HCT116 (cell line): ENCODE measurements at regions not wholly inside any gene's neighbourhood (a gene's known extent, or its start where the extent isn't known, plus 50 kb on each side); places are given as distances from the start of the nearest gene placed in this dataset.

Source experiments
- ATF3 ChIP-seq: IDR thresholded peaks from 2 replicates; pipeline ENCODE4 v1.6.1; 2012
- CEBPB ChIP-seq: IDR thresholded peaks from 2 replicates; pipeline ENCODE4 v1.6.1; 2012; ENCODE audit warnings: low read depth
- CTCF ChIP-seq, 3 experiments: fragments of 200-600 bp in 1 of 3; sonication (generic) in 1 of 3; IDR thresholded peaks in 2 of 3; conservative IDR thresholded peaks in 1 of 3; 2 replicates each; pipeline ENCODE4 v1.5.1; 2012 to 2017; ENCODE audit warnings: low read depth in 2 of 3, low read length in 2 of 3, antibody characterized with exemption in 1 of 3, borderline replicate concordance in 1 of 3, control low read depth in 1 of 3, mild to moderate bottlenecking in 1 of 3, mixed read lengths in 1 of 3, mixed run types in 1 of 3, moderate library complexity in 1 of 3; ENCODE audit not compliant: insufficient read depth in 1 of 3
- EGR1 ChIP-seq: IDR thresholded peaks from 2 replicates; pipeline ENCODE4 v1.6.1; 2012; ENCODE audit warnings: low read depth
- EZH2phosphoT487 ChIP-seq: fragments of 200-600 bp; IDR thresholded peaks from 2 replicates; pipeline ENCODE4 v1.6.1; 2018; ENCODE audit warnings: antibody characterized with exemption, borderline replicate concordance
- FOSL1 ChIP-seq: IDR thresholded peaks from 2 replicates; pipeline ENCODE4 v1.6.1; 2012; ENCODE audit warnings: low read depth
- POLR2A ChIP-seq: IDR thresholded peaks from 2 replicates; pipeline ENCODE4 v1.7.0; 2011; ENCODE audit warnings: borderline replicate concordance; ENCODE audit not compliant: insufficient read depth, insufficient read length; ENCODE audit errors: extremely low read depth
- POLR2AphosphoS5 ChIP-seq: IDR thresholded peaks from 2 replicates; pipeline ENCODE4 v1.6.1; 2011; ENCODE audit warnings: mild to moderate bottlenecking, low read depth, low read length, moderate library complexity
- REST ChIP-seq: IDR thresholded peaks from 2 replicates; pipeline ENCODE4 v1.6.1; 2012; ENCODE audit warnings: low read depth
- SP1 ChIP-seq: IDR thresholded peaks from 2 replicates; pipeline ENCODE4 v1.6.1; 2012; ENCODE audit warnings: low read depth
- TCF7L2 ChIP-seq: IDR thresholded peaks from 2 replicates; pipeline ENCODE4 v1.7.0; 2011; ENCODE audit warnings: borderline replicate concordance, inconsistent platforms; ENCODE audit not compliant: insufficient read depth, insufficient read length; ENCODE audit errors: extremely low read depth
- ZBTB33 ChIP-seq: IDR thresholded peaks from 2 replicates; pipeline ENCODE4 v1.6.1; 2011; ENCODE audit warnings: mild to moderate bottlenecking, low read length, moderate library complexity; ENCODE audit not compliant: insufficient replicate concordance; ENCODE audit errors: extremely low read depth
- ZFX ChIP-seq: fragments of 450-650 bp; IDR thresholded peaks from 2 replicates; pipeline ENCODE4 v1.6.1; 2017

- TF ChIP-seq POLR2A (no peak), CTCF (IDR thresholded peaks at IDR 0.05 in 2 of 3, conservative IDR thresholded peaks at IDR 0.05 in 1 of 3; ENCODE audit: borderline replicate concordance in 1 of 3, insufficient read depth in 1 of 3, low read depth in 2 of 3, low read length in 2 of 3) (no peak), POLR2AphosphoS5 (no peak), TCF7L2 (no peak), REST (no peak), SP1 (no peak), ZBTB33 (no peak), EZH2phosphoT487 (no peak), ZFX (no peak), CEBPB (no peak), EGR1 (no peak), ATF3 (no peak), FOSL1 (no peak)
Observed at GRCh38 chr18:39435209-39435608, 1869.6 kb upstream of the CELF4 start.
